ENCODE measurements at regions not wholly inside any gene's neighbourhood (a gene's known extent, or its start where the extent isn't known, plus 50 kb on each side); places are given as distances from the start of the nearest gene placed in this dataset.

DNA sequence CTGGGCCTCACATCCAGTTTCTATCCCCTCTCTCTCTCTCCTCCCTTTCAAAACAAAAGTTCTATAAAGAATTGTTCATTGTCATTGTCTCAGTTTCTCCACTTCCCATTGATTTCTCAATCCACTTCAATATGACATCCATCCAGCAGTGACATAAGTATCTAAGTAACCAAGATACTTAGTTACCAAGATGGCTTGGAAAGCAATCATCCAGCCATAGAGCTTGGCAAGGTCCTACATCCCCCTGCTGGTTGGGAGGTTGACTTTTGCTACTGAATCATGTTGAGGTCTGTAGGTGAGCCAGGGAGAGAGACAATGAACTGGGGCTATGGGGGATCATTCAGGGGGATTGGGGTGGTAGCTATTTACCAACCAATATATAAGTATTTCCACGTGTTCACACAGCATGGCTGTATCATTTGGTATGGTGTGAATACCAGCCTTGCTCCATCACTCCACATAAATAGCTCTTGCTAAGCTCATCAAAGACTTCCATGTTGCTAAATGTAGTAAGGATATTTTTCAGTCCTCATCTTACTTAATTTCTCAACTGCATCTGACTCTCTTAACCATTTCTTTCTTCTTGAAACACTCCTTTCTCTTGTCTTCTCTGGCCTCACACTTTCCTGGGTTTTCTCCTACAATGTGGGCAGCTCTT, 58.8 kb upstream of the NTRK3 start:
- FAIRE-seq, result no peak

DNA sequence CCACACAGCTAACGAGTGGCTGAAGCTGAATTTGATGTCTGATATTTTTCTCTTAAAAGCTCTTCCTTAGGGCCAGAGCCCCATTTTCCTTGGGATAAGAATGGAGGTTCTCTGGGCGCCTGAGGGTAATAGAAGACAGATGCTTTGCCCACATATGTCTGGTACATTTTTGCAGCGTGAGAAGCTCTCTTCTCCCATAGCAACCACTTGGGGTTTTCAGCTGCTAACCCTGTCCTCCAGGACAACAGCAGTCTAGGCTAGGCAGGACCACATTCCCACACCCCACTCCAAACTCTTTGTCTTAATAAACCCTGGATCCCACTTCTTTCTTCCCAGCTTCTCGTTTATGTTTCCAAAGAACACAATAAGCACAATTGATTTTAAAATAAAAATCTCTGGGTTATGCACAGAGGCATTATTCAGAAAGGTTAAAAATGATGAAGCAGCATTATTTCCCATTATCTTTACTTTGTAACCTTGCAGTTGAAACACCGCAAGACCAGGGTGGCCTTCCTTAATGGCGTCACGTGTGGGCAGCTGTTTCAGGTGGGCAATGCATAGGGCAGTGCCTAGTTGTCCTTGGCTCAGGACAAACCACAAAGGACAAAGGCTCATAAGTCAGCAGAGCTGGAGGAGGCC, 56.5 kb upstream of the NTRK3 start:
- no peak for FAIRE-seq

DNA sequence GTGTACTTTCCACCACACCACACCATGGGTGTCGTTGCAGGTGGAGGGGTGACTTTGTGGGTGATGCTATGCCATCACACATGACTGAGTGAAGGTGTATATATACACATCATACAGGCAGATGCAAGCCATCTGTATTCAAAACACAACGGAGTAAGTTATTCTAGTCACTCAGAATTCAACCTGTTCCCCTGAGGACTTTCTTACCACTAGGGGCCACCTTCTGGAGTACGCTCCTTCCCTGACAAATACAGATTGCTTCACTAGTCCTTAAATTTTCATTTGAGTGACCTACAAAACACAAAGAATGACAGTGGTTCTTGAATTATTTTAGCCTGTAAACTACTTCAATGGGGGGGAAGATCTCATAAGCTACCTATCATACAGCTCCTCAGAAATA, 52.8 kb upstream of the NTRK3 start:
- no peak for FAIRE-seq

DNA sequence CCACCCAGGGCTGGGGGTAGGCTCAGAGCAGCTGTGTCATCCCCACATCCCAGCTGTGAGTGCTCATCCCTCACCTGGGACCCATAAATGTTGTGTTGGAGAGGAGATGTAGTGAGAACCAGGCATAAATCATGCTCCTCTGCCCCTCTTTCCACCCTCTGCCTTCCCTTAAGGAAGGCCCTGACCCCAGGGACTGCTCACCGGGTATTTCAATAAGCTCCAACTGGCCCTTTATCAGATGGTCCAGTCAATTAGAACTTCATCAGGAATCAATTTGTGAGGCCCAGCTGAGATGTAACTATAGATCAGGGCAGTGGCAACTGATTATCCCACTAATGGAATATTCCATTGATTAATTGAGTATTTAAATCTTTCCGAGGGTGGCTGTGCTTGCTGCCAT, 50.8 kb upstream of the NTRK3 start:
- FAIRE-seq, result no peak

All from endometrium (tissue), 2 donors.